ENCODE measurements at regions not wholly inside any gene's neighbourhood (a gene's known extent, or its start where the extent isn't known, plus 50 kb on each side); places are given as distances from the start of the nearest gene placed in this dataset.

DNA sequence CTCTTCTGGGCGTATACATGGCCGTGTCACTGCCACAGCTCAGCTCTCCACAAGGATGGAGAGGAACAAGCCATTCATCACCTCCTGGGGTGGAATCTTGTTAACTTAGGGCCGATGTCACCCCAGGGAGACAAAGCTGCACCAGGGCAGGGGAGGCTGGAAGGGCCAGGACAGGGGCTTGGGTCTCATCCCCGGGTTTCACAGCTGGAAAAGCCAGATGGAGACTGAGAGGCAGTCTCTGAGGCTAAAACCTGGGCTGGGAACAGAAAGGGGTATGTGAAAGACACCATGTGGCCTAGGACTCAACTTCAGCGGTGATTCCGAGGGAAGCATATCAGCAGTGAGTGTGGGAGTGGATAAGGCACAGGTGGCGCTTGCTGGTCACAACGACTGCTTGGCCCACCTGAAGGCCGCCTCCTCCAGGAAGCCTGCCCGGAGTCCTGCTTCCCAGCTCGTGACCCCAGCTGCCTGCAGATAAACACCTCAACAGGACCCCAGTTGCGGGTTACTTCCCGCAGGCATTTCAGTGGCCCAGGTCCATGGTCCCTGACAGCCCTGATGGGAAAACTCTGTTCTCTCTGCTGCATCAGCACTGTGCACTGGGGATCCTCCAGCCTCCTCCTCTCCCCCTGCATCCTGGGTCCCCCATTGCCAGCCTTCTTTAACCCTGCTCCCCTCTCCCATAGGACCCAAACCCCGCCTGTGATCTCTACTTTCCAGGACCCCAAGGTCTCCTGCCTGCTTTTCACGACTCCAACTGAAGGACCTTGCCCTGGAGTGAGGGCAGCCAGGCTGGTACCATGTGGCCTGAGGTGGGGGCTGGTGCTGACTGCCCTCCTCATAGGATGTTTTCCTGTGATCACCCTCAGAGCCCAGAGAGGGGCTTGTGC, 51.7 kb upstream of the FCN1 start:
- Histone ChIP-seq H3K9ac (ENCODE audit: low read length) (no peak overlapping the region), H3K9me3 (ENCODE audit: insufficient read depth, low read length) (no peaks in the 10 kb centered on the region), H3K79me2 (ENCODE audit: insufficient read depth, low read length) (no peaks in the 10 kb centered on the region), H2AFZ (ENCODE audit: low read depth, low read length, severe bottlenecking) (no peak overlapping the region), H3K27me3 (ENCODE audit: low read length) (no peaks in the 10 kb centered on the region), H3K36me3 (ENCODE audit: low read length) (no peaks in the 10 kb centered on the region), H3F3A (ENCODE audit: insufficient read depth) (no peaks in the 10 kb centered on the region), H3K4me2 (ENCODE audit: low read depth, low read length, poor library complexity, severe bottlenecking) (no peak overlapping the region), H3K4me3 (ENCODE audit: insufficient read depth, low read length, poor library complexity, severe bottlenecking) (no peak overlapping the region), H4K20me1 (ENCODE audit: low read depth, low read length) (no peaks in the 10 kb centered on the region), H3K9me2 (replicated peaks; ENCODE audit: insufficient read depth, low read length) (no peaks in the 10 kb centered on the region), H3K27ac (ENCODE audit: low read depth, low read length) (no peak overlapping the region)
- TF ChIP-seq, protein P1, sequence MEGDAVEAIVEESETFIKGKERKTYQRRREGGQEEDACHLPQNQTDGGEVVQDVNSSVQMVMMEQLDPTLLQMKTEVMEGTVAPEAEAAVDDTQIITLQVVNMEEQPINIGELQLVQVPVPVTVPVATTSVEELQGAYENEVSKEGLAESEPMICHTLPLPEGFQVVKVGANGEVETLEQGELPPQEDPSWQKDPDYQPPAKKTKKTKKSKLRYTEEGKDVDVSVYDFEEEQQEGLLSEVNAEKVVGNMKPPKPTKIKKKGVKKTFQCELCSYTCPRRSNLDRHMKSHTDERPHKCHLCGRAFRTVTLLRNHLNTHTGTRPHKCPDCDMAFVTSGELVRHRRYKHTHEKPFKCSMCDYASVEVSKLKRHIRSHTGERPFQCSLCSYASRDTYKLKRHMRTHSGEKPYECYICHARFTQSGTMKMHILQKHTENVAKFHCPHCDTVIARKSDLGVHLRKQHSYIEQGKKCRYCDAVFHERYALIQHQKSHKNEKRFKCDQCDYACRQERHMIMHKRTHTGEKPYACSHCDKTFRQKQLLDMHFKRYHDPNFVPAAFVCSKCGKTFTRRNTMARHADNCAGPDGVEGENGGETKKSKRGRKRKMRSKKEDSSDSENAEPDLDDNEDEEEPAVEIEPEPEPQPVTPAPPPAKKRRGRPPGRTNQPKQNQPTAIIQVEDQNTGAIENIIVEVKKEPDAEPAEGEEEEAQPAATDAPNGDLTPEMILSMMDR (IDR thresholded peaks at IDR 0.05; ENCODE audit: insufficient read depth, low read length, poor library complexity, severe bottlenecking): no peak
- no peak for TF ChIP-seq EZH2phosphoT487 (conservative IDR thresholded peaks at IDR 0.05; ENCODE audit: low read length)

DNA sequence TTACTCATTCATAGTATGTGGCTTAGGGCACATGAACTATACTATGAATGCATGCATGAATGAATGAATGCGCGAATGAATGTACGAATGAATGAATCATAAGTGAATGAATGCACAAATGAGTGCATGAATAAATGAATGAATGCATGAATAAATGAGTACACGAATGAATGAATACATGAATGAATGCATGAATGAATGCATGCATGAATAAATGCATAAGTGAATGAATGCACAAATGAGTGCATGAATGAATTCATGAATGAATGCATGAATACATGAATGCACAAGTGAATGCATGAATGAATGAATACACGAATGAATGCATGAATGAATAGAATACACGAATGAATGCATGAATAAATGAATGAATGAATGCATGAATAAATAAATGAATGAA, 52.5 kb upstream of the FCN1 start:
- Histone ChIP-seq H3K27me3 (ENCODE audit: low read length) (no peaks in the 10 kb centered on the region), H3K79me2 (ENCODE audit: insufficient read depth, low read length) (no peaks in the 10 kb centered on the region), H3F3A (ENCODE audit: insufficient read depth) (no peaks in the 10 kb centered on the region), H3K9me3 (ENCODE audit: insufficient read depth, low read length) (no peaks in the 10 kb centered on the region), H3K27ac (ENCODE audit: low read depth, low read length) (no peak overlapping the region), H3K4me2 (ENCODE audit: low read depth, low read length, poor library complexity, severe bottlenecking) (no peak overlapping the region), H3K36me3 (ENCODE audit: low read length) (no peaks in the 10 kb centered on the region), H3K4me3 (ENCODE audit: insufficient read depth, low read length, poor library complexity, severe bottlenecking) (no peak overlapping the region), H4K20me1 (ENCODE audit: low read depth, low read length) (no peaks in the 10 kb centered on the region), H3K9ac (ENCODE audit: low read length) (no peak overlapping the region), H3K9me2 (replicated peaks; ENCODE audit: insufficient read depth, low read length) (no peaks in the 10 kb centered on the region), H2AFZ (ENCODE audit: low read depth, low read length, severe bottlenecking) (no peak overlapping the region)
- TF ChIP-seq, protein P1 (IDR thresholded peaks at IDR 0.05; ENCODE audit: insufficient read depth, low read length, poor library complexity, severe bottlenecking): no peak
- no peak for TF ChIP-seq EZH2phosphoT487 (conservative IDR thresholded peaks at IDR 0.05; ENCODE audit: low read length)

DNA sequence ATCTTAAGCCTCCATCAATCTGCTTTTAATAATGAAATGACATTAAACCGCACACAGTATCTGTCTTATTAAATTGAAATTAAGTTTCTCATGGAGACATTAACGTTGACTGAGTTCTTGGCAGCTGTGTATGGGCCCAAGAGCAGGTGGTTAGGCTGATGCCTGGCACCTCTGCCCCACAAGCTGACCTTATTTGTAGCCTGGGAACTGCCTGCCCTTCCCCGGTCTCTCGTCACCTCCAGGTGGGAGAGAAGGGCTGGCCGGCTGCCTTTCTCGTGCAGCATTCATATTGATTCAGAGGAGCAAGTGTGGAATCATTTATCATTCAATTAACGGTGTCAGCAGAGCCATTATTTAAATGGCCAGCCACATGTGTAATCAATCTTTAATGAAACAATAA, 53.0 kb upstream of the FCN1 start:
- no peak overlapping the region for H3K9ac ChIP-seq (ENCODE audit: low read length)
- no peaks in the 10 kb centered on the region for H3K9me3 ChIP-seq (ENCODE audit: insufficient read depth, low read length)
- H3K27me3 ChIP-seq (ENCODE audit: low read length): no peaks in the 10 kb centered on the region
- no peak overlapping the region for H3K4me3 ChIP-seq (ENCODE audit: insufficient read depth, low read length, poor library complexity, severe bottlenecking)
- TF ChIP-seq EZH2phosphoT487 (conservative IDR thresholded peaks at IDR 0.05; ENCODE audit: low read length): no peak
- TF ChIP-seq, protein P1 (IDR thresholded peaks at IDR 0.05; ENCODE audit: insufficient read depth, low read length, poor library complexity, severe bottlenecking): no peak
- H2AFZ ChIP-seq (ENCODE audit: low read depth, low read length, severe bottlenecking): no peak overlapping the region
- no peaks in the 10 kb centered on the region for H3F3A ChIP-seq (ENCODE audit: insufficient read depth)
- no peaks in the 10 kb centered on the region for H3K79me2 ChIP-seq (ENCODE audit: insufficient read depth, low read length)
- H3K9me2 ChIP-seq (replicated peaks; ENCODE audit: insufficient read depth, low read length): no peaks in the 10 kb centered on the region
- H3K27ac ChIP-seq (ENCODE audit: low read depth, low read length): no peak overlapping the region
- no peak overlapping the region for H3K4me2 ChIP-seq (ENCODE audit: low read depth, low read length, poor library complexity, severe bottlenecking)
- H4K20me1 ChIP-seq (ENCODE audit: low read depth, low read length): no peaks in the 10 kb centered on the region
- no peaks in the 10 kb centered on the region for H3K36me3 ChIP-seq (ENCODE audit: low read length)

All from SU-DHL-6 (cell line).